Thyroid gland (tissue), 4 donors: ENCODE measurements at regions not wholly inside any gene's neighbourhood (a gene's known extent, or its start where the extent isn't known, plus 50 kb on each side); places are given as distances from the start of the nearest gene placed in this dataset.

Source experiments
- CTCF ChIP-seq, 6 experiments: fragments of 200-600 bp in 3 of 6; fragments of 450-650 bp in 3 of 6; sonication (generic) in 3 of 6; IDR thresholded peaks; one replicate each; pipeline ENCODE4 v1.5.1; 2016 to 2019; ENCODE audit warnings: antibody characterized with exemption in 6 of 6, mild to moderate bottlenecking in 2 of 6, inconsistent platforms in 1 of 6, moderate library complexity in 1 of 6
- POLR2A ChIP-seq, 2 donors: fragments of 450-650 bp; IDR thresholded peaks; one replicate each; pipeline ENCODE4 v1.6.1; 2017; ENCODE audit warnings: antibody characterized with exemption in 2 of 2, mild to moderate bottlenecking in 2 of 2, moderate library complexity in 1 of 2

GRCh38 chr22:49205483-49205800 is 622.2 kb downstream of the BRD1 start:
- TF ChIP-seq CTCF (IDR thresholded peaks at IDR 0.05): no peak
- TF ChIP-seq POLR2A (IDR thresholded peaks at IDR 0.05): no peak
